H9 (cell line): ENCODE measurements at regions not wholly inside any gene's neighbourhood (a gene's known extent, or its start where the extent isn't known, plus 50 kb on each side); places are given as distances from the start of the nearest gene placed in this dataset.

Source experiments
- DNase-seq: peaks from one replicate; pipeline ENCODE4 v3.0.0-alpha.2; 2017
- H2AFZ ChIP-seq: one replicate; pipeline ENCODE4 v1.6.1; 2013; ENCODE audit warnings: mild to moderate bottlenecking, low read length, control low read depth, moderate library complexity
- H2AK5ac ChIP-seq: 2 replicates; pipeline ENCODE4 v1.6.1; 2013; ENCODE audit warnings: low read length, control low read depth, mixed read lengths; ENCODE audit not compliant: insufficient read length
- H2BK120ac ChIP-seq: one replicate; pipeline ENCODE4 v1.6.1; 2013; ENCODE audit warnings: low read depth, mild to moderate bottlenecking, low read length, control low read depth, inconsistent platforms; ENCODE audit not compliant: poor library complexity, severe bottlenecking
- H2BK12ac ChIP-seq: 2 replicates; pipeline ENCODE4 v1.6.1; 2013; ENCODE audit warnings: low read length, control low read depth, mixed read lengths, low read depth; ENCODE audit not compliant: insufficient read length
- H2BK15ac ChIP-seq: 2 replicates; pipeline ENCODE4 v1.6.1; 2013; ENCODE audit warnings: low read depth, low read length, control low read depth
- H2BK20ac ChIP-seq: one replicate; pipeline ENCODE4 v1.6.1; 2013; ENCODE audit warnings: low read depth, mild to moderate bottlenecking, low read length, control low read depth, inconsistent platforms; ENCODE audit not compliant: poor library complexity, severe bottlenecking
- H2BK5ac ChIP-seq: 2 replicates; pipeline ENCODE4 v1.6.1; 2013; ENCODE audit warnings: low read length, control low read depth, mixed read lengths; ENCODE audit not compliant: insufficient read length
- H3K14ac ChIP-seq: 2 replicates; pipeline ENCODE4 v1.6.1; 2013; ENCODE audit warnings: low read length, control low read depth; ENCODE audit not compliant: insufficient read depth
- H3K18ac ChIP-seq: 2 replicates; pipeline ENCODE4 v1.6.1; 2013; ENCODE audit warnings: low read depth, mild to moderate bottlenecking, mixed read lengths, low read length, control low read depth; ENCODE audit not compliant: insufficient read length
- H3K23ac ChIP-seq: 2 replicates; pipeline ENCODE4 v1.6.1; 2013; ENCODE audit warnings: low read length, control low read depth, mixed read lengths, low read depth; ENCODE audit not compliant: insufficient read length
- H3K23me2 ChIP-seq: 2 replicates; pipeline ENCODE4 v1.6.1; 2013; ENCODE audit warnings: low read depth, mild to moderate bottlenecking, mixed read lengths, low read length, control low read depth; ENCODE audit not compliant: insufficient read length, poor library complexity, severe bottlenecking
- H3K27ac ChIP-seq: 2 replicates; pipeline ENCODE4 v1.5.1; 2013; ENCODE audit warnings: low read length, control low read depth, mixed read lengths, low read depth; ENCODE audit not compliant: insufficient read length
- H3K27me3 ChIP-seq: 2 replicates; pipeline ENCODE4 v1.6.1; 2013; ENCODE audit warnings: low read length, control low read depth, inconsistent platforms; ENCODE audit not compliant: insufficient read depth
- H3K4ac ChIP-seq: 2 replicates; pipeline ENCODE4 v1.6.1; 2013; ENCODE audit warnings: low read depth, mild to moderate bottlenecking, control low read depth, inconsistent platforms, low read length, moderate library complexity
- H3K4me1 ChIP-seq: 2 replicates; pipeline ENCODE4 v1.6.1; 2013; ENCODE audit warnings: low read length, control low read depth, inconsistent platforms; ENCODE audit not compliant: insufficient read depth
- H3K4me2 ChIP-seq: 2 replicates; pipeline ENCODE4 v1.6.1; 2013; ENCODE audit warnings: low read length, control low read depth, mixed read lengths; ENCODE audit not compliant: insufficient read length, insufficient read depth
- H3K56ac ChIP-seq: 2 replicates; pipeline ENCODE4 v1.6.1; 2013; ENCODE audit warnings: low read depth, mild to moderate bottlenecking, mixed read lengths, low read length, control low read depth; ENCODE audit not compliant: insufficient read length
- H3K79me1 ChIP-seq: 2 replicates; pipeline ENCODE4 v1.6.1; 2013; ENCODE audit warnings: low read depth, mild to moderate bottlenecking, moderate library complexity, low read length, control low read depth, inconsistent platforms; ENCODE audit not compliant: insufficient read depth, poor library complexity, severe bottlenecking
- H3K79me2 ChIP-seq: 2 replicates; pipeline ENCODE4 v1.6.1; 2013; ENCODE audit warnings: low read length, control low read depth, inconsistent platforms; ENCODE audit not compliant: insufficient read depth
- H3K9ac ChIP-seq: 2 replicates; pipeline ENCODE4 v1.6.1; 2013; ENCODE audit warnings: low read length, control low read depth, mixed read lengths; ENCODE audit not compliant: insufficient read length; ENCODE audit errors: extremely low read depth
- H3K9me3 ChIP-seq: one replicate; pipeline ENCODE4 v1.6.1; 2013; ENCODE audit warnings: low read depth, low read length, inconsistent platforms; ENCODE audit not compliant: control insufficient read depth
- H3T11ph ChIP-seq: one replicate; pipeline ENCODE4 v1.6.1; 2013; ENCODE audit warnings: mild to moderate bottlenecking, low read length, control low read depth, inconsistent platforms
- H4K20me1 ChIP-seq: one replicate; pipeline ENCODE4 v1.6.1; 2013; ENCODE audit not compliant: control insufficient read depth, insufficient read length, insufficient read depth
- H4K5ac ChIP-seq: 2 replicates; pipeline ENCODE4 v1.6.1; 2013; ENCODE audit warnings: low read depth, mild to moderate bottlenecking, mixed read lengths, low read length, control low read depth; ENCODE audit not compliant: insufficient read length
- H4K8ac ChIP-seq: replicated peaks from 2 replicates; pipeline ENCODE4 v1.6.1; 2013; ENCODE audit warnings: low read length, control low read depth, mixed read lengths, low read depth; ENCODE audit not compliant: insufficient read length
- H4K91ac ChIP-seq: 2 replicates; pipeline ENCODE4 v1.6.1; 2013; ENCODE audit warnings: low read depth, mild to moderate bottlenecking, moderate library complexity, mixed read lengths, low read length, control low read depth; ENCODE audit not compliant: insufficient read length
- H3K27ac Mint-ChIP-seq, 3 experiments: 2 replicates in 2 of 3; 3 replicates in 1 of 3; pipeline ENCODE4 v1.8.0; 2020 to 2021; ENCODE audit warnings: mixed read lengths in 3 of 3, mild to moderate bottlenecking in 1 of 3, moderate library complexity in 1 of 3
- H3K27me3 Mint-ChIP-seq: 2 replicates; pipeline ENCODE4 v1.8.0; 2021; ENCODE audit warnings: low read depth, mild to moderate bottlenecking, moderate library complexity, mixed read lengths
- H3K36me3 Mint-ChIP-seq, 3 experiments: 2 replicates in 2 of 3; 3 replicates in 1 of 3; pipeline ENCODE4 v1.8.0; 2020 to 2021; ENCODE audit warnings: low read depth in 3 of 3, mixed read lengths in 3 of 3; ENCODE audit not compliant: insufficient read depth in 1 of 3
- H3K4me1 Mint-ChIP-seq, 2 experiments: 2 replicates each; pipeline ENCODE4 v1.8.0; 2020; ENCODE audit warnings: mixed read lengths in 2 of 2
- H3K4me3 Mint-ChIP-seq, 2 experiments: 2 replicates in 1 of 2; 3 replicates in 1 of 2; pipeline ENCODE4 v1.8.0; 2020 to 2021; ENCODE audit warnings: mild to moderate bottlenecking in 2 of 2, mixed read lengths in 2 of 2, moderate library complexity in 1 of 2
- H3K9me3 Mint-ChIP-seq, 2 experiments: 2 replicates in 1 of 2; 3 replicates in 1 of 2; pipeline ENCODE4 v1.8.0; 2020; ENCODE audit warnings: mild to moderate bottlenecking in 2 of 2, mixed read lengths in 2 of 2, moderate library complexity in 1 of 2
- CTCF ChIP-seq: fragments of 200-600 bp; sonication (generic); conservative IDR thresholded peaks from 3 replicates; pipeline ENCODE4 v1.8.0; 2021; ENCODE audit warnings: antibody characterized with exemption, mild to moderate bottlenecking
- WGBS: extraction: QIAGEN DNeasy Blood & Tissue Kit; methylation state at CpG from one replicate; pipeline ENCODE4 v1.1.7; 2013; ENCODE audit warnings: missing lambda C conversion rate, low lambda C conversion rate, mixed read lengths; ENCODE audit not compliant: insufficient read length; ENCODE audit errors: extremely low coverage; 5-methylcytosine and 5-hydroxymethylcytosine counted together

GRCh38 chr11:116108161-116108560 lies 603.9 kb upstream of the CADM1 start:
- Histone ChIP-seq H3K79me2 (no peaks in the 10 kb centered on the region), H2AK5ac (no peak overlapping the region), H2BK15ac (no peak overlapping the region), H3K27ac (no peak overlapping the region), H3T11ph (no peak overlapping the region), H4K5ac (no peak overlapping the region), H3K27me3 (peaks cover 60% of the 10 kb centered on the region; the same call in 1 of the 2 replicates), H2BK20ac (no peak overlapping the region), H3K18ac (no peak overlapping the region), H2AFZ (no peak overlapping the region), H4K20me1 (no peaks in the 10 kb centered on the region), H3K4me2 (no peak overlapping the region), H3K14ac (no peak overlapping the region), H2BK120ac (no peak overlapping the region), H2BK12ac (no peak overlapping the region), H4K91ac (no peak overlapping the region), H2BK5ac (no peak overlapping the region), H3K56ac (no peak overlapping the region), H3K79me1 (no peaks in the 10 kb centered on the region), H3K4me1 (no peaks in the 10 kb centered on the region), H4K8ac (no peak overlapping the region), H3K9me3 (no peaks in the 10 kb centered on the region), H3K23me2 (no peaks in the 10 kb centered on the region), H3K4ac (no peak overlapping the region), H3K23ac (no peak overlapping the region), H3K9ac (no peak overlapping the region)
- Mint-ChIP-seq H3K27me3 (peaks cover 98% of the 10 kb centered on the region), H3K36me3 (peaks cover 0 to under 1% (median under 1%) of the 10 kb centered on the region in 3 experiments; a peak in 1 of 7 replicates), H3K4me3 (no peak overlapping the region), H3K27ac (no peak overlapping the region), H3K9me3 (no peaks in the 10 kb centered on the region), H3K4me1 (peaks cover 16 to 21% of the 10 kb centered on the region in 2 experiments)
- TF ChIP-seq CTCF = no peak
- no peak for DNase-seq
- no CpG with 5 or more reads among the region's 2 CpGs for WGBS
